K562 (cell line): ENCODE measurements at regions not wholly inside any gene's neighbourhood (a gene's known extent, or its start where the extent isn't known, plus 50 kb on each side); places are given as distances from the start of the nearest gene placed in this dataset.

Experiments used
- ATAC-seq: fragments of 200-7000 bp; cut with Tn5 transposase; 3 replicates; pipeline ENCODE4 v1.9.1; 2020; ENCODE audit warnings: moderate library complexity
- BruUV-seq: library from RNA; stranded (reverse); fragments of 400-500 nt; replicated peaks from 2 replicates; lab custom pipeline; 2021; lab: Mats Ljungman, UMichigan
- CTCF ChIA-PET: fragments of 300-600 bp; formaldehyde crosslinking; extraction: SDS; loops from one replicate; lab custom pipeline; 2021; ENCODE audit warnings: low intra/inter-chr PET ratio; lab: Yijun Ruan, JAX
- POLR2A ChIA-PET: fragments of 300-600, 350-650 bp; sonication (Branson Sonifier 250); formaldehyde crosslinking; extraction: SDS; loops from one replicate; lab custom pipeline; 2021; ENCODE audit warnings: antibody characterized with exemption, inconsistent platforms; lab: Yijun Ruan, JAX
- DNase-seq, 4 experiments: peaks; one replicate each; pipeline versions ENCODE4 v3.0.0 to v3.0.0-alpha.2; 2011 to 2018; ENCODE audit warnings: low spot score in 3 of 4, mixed read lengths in 3 of 4; ENCODE audit errors: extremely low read depth in 1 of 4
- FAIRE-seq: peaks from 2 replicates; lab custom pipeline; 2011; peaks lifted over from hg19 to GRCh38; lab: Jason Lieb, UNC
- H2AFZ ChIP-seq: 2 replicates; pipeline ENCODE4 v1.6.0; 2011; ENCODE audit warnings: low read depth, low read length, control low read depth, inconsistent platforms
- H3K27ac ChIP-seq: fragments of 200-600 bp; 3 replicates; pipeline ENCODE4 v1.8.0; 2011; ENCODE audit warnings: low read depth, mild to moderate bottlenecking, control low read depth, inconsistent platforms, low read length, moderate library complexity, mixed read lengths; ENCODE audit errors: extremely low read depth
- H3K27me3 ChIP-seq, 2 experiments: fragments of 300-600 bp in 1 of 2; 2 replicates in 1 of 2; 3 replicates in 1 of 2; pipeline versions ENCODE4 v1.6.0 to v1.8.0; 2011; ENCODE audit warnings: inconsistent platforms in 2 of 2, low read length in 2 of 2, mild to moderate bottlenecking in 1 of 2, mixed read lengths in 1 of 2, moderate library complexity in 1 of 2; ENCODE audit not compliant: control insufficient read depth in 2 of 2, insufficient read depth in 2 of 2
- H3K36me3 ChIP-seq: fragments of 300-600 bp; 3 replicates; pipeline ENCODE4 v1.8.0; 2011; ENCODE audit warnings: mild to moderate bottlenecking, low read length, inconsistent platforms; ENCODE audit not compliant: control insufficient read depth, insufficient read depth
- H3K4me1 ChIP-seq, 2 experiments: fragments of 200-600 bp in 1 of 2; replicated peaks in 1 of 2; 2 replicates in 1 of 2; 3 replicates in 1 of 2; pipeline versions ENCODE4 v1.5.1 to v1.8.0; 2011; ENCODE audit warnings: inconsistent platforms in 2 of 2, low read length in 2 of 2, mild to moderate bottlenecking in 1 of 2, mixed read lengths in 1 of 2, moderate library complexity in 1 of 2; ENCODE audit not compliant: control insufficient read depth in 2 of 2, insufficient read depth in 2 of 2
- H3K4me2 ChIP-seq: 2 replicates; pipeline ENCODE4 v1.6.1; 2011; ENCODE audit warnings: low read length, control low read depth, inconsistent platforms, mixed read lengths; ENCODE audit not compliant: insufficient read depth
- H3K4me3 ChIP-seq: fragments of 200-600 bp; sonication (generic), shearing (Covaris generic); 2 replicates; pipeline ENCODE4 v1.5.1; 2016; ENCODE audit warnings: control low read depth, inconsistent platforms
- H3K79me2 ChIP-seq: fragments of 200-600 bp; 3 replicates; pipeline ENCODE4 v1.8.0; 2011; ENCODE audit warnings: low read length, inconsistent platforms; ENCODE audit not compliant: control insufficient read depth, insufficient read depth
- H3K9ac ChIP-seq, 2 experiments: 2 replicates each; pipeline versions ENCODE4 v1.6.0 to v1.6.1; 2011; ENCODE audit warnings: low read depth in 2 of 2, low read length in 2 of 2, control low read depth in 1 of 2, inconsistent platforms in 1 of 2, mild to moderate bottlenecking in 1 of 2, mixed read lengths in 1 of 2; ENCODE audit not compliant: insufficient read depth in 1 of 2
- H3K9me1 ChIP-seq: one replicate; pipeline ENCODE4 v1.6.0; 2011; ENCODE audit warnings: inconsistent platforms, mild to moderate bottlenecking, low read length, moderate library complexity; ENCODE audit not compliant: control insufficient read depth, insufficient read depth
- H3K9me3 ChIP-seq: replicated peaks from 2 replicates; pipeline ENCODE4 v1.5.1; 2011; ENCODE audit warnings: low read depth, low read length, inconsistent platforms; ENCODE audit not compliant: control insufficient read depth, insufficient read depth
- H4K20me1 ChIP-seq: replicated peaks from 2 replicates; pipeline ENCODE4 v1.6.1; 2011; ENCODE audit warnings: low read length, inconsistent platforms, mixed read lengths; ENCODE audit not compliant: control insufficient read depth, insufficient read depth
- CBX1 ChIP-seq: sonication (generic); IDR thresholded peaks from 2 replicates; pipeline ENCODE4 v1.6.1; 2016; ENCODE audit warnings: antibody characterized with exemption, low read depth, mild to moderate bottlenecking
- COPS2 ChIP-seq: fragments of 450-650 bp; conservative IDR thresholded peaks from 2 replicates; pipeline ENCODE4 v1.6.1; 2016; ENCODE audit warnings: mild to moderate bottlenecking, moderate library complexity
- MITF ChIP-seq: IDR thresholded peaks from 2 replicates; pipeline ENCODE4 v1.6.1; 2014; ENCODE audit warnings: antibody characterized with exemption
- NFXL1 ChIP-seq: fragments of 450-650 bp; formaldehyde crosslinking; IDR thresholded peaks from 2 replicates; pipeline ENCODE4 v1.4.0; 2021; ENCODE audit warnings: mild to moderate bottlenecking
- NR2C2 ChIP-seq, 2 experiments: fragments of 200-800 bp in 1 of 2; sonication (Bioruptor generic) in 1 of 2; sonication (generic) in 1 of 2; formaldehyde crosslinking in 1 of 2; IDR thresholded peaks; 2 replicates each; pipeline versions ENCODE4 v1.6.1 to v1.8.0; 2016 to 2022; ENCODE audit warnings: mild to moderate bottlenecking in 1 of 2, missing compliant biosample characterization in 1 of 2, missing genetic modification characterization in 1 of 2, missing genetic modification reagents in 1 of 2
- POLR3A ChIP-seq: IDR thresholded peaks from 2 replicates; pipeline ENCODE4 v1.6.1; 2011; ENCODE audit warnings: borderline replicate concordance, mild to moderate bottlenecking, moderate library complexity; ENCODE audit not compliant: insufficient read length, insufficient read depth; ENCODE audit errors: extremely low read depth
- ZBTB34 ChIP-seq: fragments of 250-450 bp; sonication (Bioruptor Pico); IDR thresholded peaks from 2 replicates; pipeline ENCODE4 v1.8.0; 2021; ENCODE audit warnings: mild to moderate bottlenecking, moderate library complexity
- ZNF174 ChIP-seq: fragments of 250-450 bp; sonication (Bioruptor Pico); IDR thresholded peaks from 2 replicates; pipeline ENCODE4 v1.4.0; 2020; ENCODE audit warnings: mild to moderate bottlenecking
- WGBS: fragments of 100-300 bp; shearing (Covaris generic); methylation state at CpG from one replicate; pipeline ENCODE4 v1.1.6; 2016; ENCODE audit warnings: low coverage, mixed read lengths; ENCODE audit not compliant: insufficient coverage; ENCODE audit errors: missing lambda C conversion rate; 5-methylcytosine and 5-hydroxymethylcytosine counted together
- in situ Hi-C: fragments of 300-500 bp; cut with MboI; formaldehyde crosslinking; loops from 4 replicates; pipeline ENCODE4 v1.15.0; 2018; ENCODE audit warnings: inconsistent platforms, mixed read lengths
- intact Hi-C: fragments of 100-400 bp; cut with micrococcal nuclease; formaldehyde crosslinking; loops from 2 replicates; pipeline ENCODE4 v1.14.2; 2022
- TF ChIP-seq, protein P1 (sequence below), 2 experiments: fragments of 450-650 bp in 1 of 2; IDR thresholded peaks; 2 replicates each; pipeline ENCODE4 v1.6.1; 2011 to 2017; ENCODE audit warnings: low read depth in 2 of 2, antibody characterized with exemption in 1 of 2, borderline replicate concordance in 1 of 2, low read length in 1 of 2, mild to moderate bottlenecking in 1 of 2, mixed read lengths in 1 of 2; ENCODE audit not compliant: control insufficient read depth in 1 of 2

GRCh38 chr13:104447348-104447747 is 1381.1 kb upstream of the SLC10A2 start:
- ChIA-PET CTCF (no interaction called here), POLR2A (no interaction called here)
- intact Hi-C loops (no loop called here), in situ Hi-C loops (no loop called here)
- Histone ChIP-seq H4K20me1 (no peaks in the 10 kb centered on the region), H3K4me1 (no peaks in the 10 kb centered on the region), H3K36me3 (no peaks in the 10 kb centered on the region), H3K79me2 (no peaks in the 10 kb centered on the region), H2AFZ (no peak overlapping the region), H3K4me3 (no peak overlapping the region), H3K9ac (no peak overlapping the region), H3K27ac (no peak overlapping the region), H3K9me3 (no peaks in the 10 kb centered on the region), H3K27me3 (no peaks in the 10 kb centered on the region), H3K9me1 (no peaks in the 10 kb centered on the region), H3K4me2 (no peak overlapping the region)
- no peak for DNase-seq
- no peak for FAIRE-seq
- WGBS, result 0% methylated on average over 5 of the region's 6 CpGs
- TF ChIP-seq, protein P1, sequence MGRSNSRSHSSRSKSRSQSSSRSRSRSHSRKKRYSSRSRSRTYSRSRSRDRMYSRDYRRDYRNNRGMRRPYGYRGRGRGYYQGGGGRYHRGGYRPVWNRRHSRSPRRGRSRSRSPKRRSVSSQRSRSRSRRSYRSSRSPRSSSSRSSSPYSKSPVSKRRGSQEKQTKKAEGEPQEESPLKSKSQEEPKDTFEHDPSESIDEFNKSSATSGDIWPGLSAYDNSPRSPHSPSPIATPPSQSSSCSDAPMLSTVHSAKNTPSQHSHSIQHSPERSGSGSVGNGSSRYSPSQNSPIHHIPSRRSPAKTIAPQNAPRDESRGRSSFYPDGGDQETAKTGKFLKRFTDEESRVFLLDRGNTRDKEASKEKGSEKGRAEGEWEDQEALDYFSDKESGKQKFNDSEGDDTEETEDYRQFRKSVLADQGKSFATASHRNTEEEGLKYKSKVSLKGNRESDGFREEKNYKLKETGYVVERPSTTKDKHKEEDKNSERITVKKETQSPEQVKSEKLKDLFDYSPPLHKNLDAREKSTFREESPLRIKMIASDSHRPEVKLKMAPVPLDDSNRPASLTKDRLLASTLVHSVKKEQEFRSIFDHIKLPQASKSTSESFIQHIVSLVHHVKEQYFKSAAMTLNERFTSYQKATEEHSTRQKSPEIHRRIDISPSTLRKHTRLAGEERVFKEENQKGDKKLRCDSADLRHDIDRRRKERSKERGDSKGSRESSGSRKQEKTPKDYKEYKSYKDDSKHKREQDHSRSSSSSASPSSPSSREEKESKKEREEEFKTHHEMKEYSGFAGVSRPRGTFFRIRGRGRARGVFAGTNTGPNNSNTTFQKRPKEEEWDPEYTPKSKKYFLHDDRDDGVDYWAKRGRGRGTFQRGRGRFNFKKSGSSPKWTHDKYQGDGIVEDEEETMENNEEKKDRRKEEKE (IDR thresholded peaks at IDR 0.05; ENCODE audit: borderline replicate concordance in 1 of 2, control insufficient read depth in 1 of 2, low read depth in 2 of 2, low read length in 1 of 2), result no peak
- TF ChIP-seq POLR3A (no peak), COPS2 (no peak), ZBTB34 (CRISPR knock-in tag) (no peak), NR2C2 (CRISPR knock-in tag; IDR thresholded peaks at IDR 0.05) (no peak), NR2C2 (tag; IDR thresholded peaks at IDR 0.05) (no peak), MITF (no peak), ZNF174 (CRISPR knock-in tag) (no peak), CBX1 (no peak), NFXL1 (no peak)
- BruUV-seq, result no TSS peak
- ATAC-seq, result no peak
